ENCODE measurements at regions not wholly inside any gene's neighbourhood (a gene's known extent, or its start where the extent isn't known, plus 50 kb on each side); places are given as distances from the start of the nearest gene placed in this dataset.

GRCh38 chr6:121876721-121877120, 441.3 kb downstream of the GJA1 start:
- TF ChIP-seq CTCF (IDR thresholded peaks at IDR 0.05) (no peak), ZFX (IDR thresholded peaks at IDR 0.05; ENCODE audit: borderline replicate concordance) (no peak)
